HG03103 (cell line): ENCODE measurements at regions not wholly inside any gene's neighbourhood (a gene's known extent, or its start where the extent isn't known, plus 50 kb on each side); places are given as distances from the start of the nearest gene placed in this dataset.

ENCODE experiments used
- ATAC-seq: cut with Tn5 transposase; IDR thresholded peaks from one replicate; pipeline ENCODE4 v1.9.1; 2021; ENCODE audit warnings: low read depth; ENCODE audit not compliant: unreplicated experiment

DNA sequence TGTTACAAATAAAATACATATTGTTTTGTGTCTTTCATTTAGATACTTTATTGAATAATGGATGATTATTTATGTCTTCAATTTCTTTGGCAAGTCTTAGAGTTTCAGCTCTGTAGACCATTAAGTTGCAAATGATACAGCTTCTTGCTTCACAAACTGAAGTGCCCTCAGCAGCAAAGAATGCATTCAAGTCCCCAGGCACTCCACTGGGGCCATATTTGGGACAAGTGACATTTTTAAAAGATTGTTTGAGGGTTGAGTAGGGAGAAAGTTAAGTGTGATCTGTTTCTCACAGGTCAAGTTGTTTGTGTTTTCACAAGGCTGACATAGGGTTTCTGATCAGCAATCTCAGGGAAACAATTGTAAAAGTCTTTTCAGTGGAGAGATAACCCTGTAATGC lies 400.7 kb downstream of the PLA2G4A start:
- ATAC-seq = no peak

DNA sequence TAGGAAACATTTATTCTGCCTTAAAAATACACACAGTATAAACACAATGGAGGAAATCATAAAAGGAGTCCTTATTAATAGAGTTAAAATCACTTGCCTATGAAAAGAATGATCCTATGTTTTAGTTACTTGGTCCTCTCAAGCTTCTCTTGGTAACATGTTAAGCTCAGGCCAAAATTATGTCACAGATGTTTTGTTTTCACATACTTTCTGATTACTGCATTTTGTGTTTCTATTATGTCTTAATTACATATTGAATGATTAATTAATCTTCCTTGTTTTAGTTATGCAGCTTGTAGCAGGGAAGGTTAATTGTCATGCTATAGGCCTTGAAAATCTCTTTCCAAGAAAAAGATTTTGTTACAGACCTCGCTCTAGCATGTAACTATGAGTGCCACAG lies 406.0 kb downstream of the PLA2G4A start:
- no peak for ATAC-seq

DNA sequence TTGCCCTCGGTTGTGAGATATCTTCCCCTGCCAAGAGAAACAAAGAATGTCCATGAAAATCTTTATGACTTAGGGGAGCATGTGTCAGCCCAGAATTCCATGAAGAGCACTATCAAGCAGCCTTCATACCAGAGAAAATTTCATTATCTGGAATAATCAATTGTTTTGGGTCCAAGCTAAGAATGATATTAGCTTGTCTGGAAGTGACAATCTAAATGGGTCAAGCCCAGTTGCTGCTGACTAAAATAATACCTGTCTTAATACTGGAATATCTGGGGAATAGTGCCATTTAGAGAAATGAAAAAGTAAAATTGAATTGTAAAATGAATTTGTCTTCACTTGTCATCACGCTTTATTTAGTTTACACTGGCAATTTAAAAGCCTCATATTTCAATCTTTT lies 407.4 kb downstream of the PLA2G4A start:
- no peak for ATAC-seq

DNA sequence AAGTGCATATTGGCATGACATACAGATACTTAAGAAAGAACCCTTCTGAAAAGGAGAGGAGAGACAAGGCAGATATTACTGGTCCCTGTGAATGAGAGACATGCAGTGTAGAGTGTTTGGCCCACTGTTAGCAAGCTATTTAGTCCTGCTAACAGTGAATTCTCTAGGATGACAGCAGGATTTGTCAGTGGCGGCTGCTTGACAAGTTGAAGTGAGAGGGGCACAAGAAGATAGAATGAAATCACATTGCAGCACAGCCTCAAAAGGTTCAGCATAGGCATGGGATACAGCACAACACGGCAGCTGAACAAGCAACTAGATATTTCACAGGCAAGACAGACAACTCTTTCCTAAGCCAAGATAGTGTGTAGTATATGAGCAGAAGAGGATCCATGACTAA lies 407.9 kb downstream of the PLA2G4A start:
- ATAC-seq = no peak

DNA sequence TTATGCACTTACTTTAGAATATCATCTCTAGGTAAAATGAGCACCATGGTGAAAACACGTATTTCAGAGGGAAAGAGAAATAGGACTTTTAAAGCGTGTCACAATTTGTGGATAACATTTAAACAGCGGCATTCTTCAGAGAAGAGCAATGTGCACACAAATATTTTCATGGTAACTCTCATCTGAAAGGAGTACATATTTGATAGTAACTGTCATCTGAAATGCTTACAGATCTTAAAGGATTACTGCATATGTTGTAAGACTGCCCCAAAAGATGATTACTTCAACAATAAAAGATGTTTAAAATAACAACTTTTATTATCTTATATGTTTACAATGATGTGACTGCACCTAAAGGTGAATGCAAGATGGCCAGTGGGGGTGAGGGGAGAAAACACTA lies 408.8 kb downstream of the PLA2G4A start:
- no peak for ATAC-seq

DNA sequence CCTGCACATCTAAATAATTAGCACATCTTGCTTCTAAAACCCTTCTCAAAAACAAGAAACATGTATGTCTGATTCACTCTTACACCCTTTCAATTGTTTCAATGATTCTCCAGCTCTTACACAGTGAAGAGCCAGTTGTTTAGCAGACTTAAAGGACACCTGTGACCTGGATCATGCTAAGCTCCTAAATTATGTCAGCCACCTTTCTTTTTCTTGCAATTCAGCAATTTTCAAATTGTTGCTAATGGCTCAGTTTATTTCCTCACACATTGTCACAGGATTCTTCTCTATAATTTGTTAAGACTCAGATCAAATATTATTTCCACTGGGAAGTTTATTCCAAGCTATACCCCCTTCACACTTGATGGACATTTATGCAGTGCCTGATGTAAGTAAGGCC lies 413.2 kb downstream of the PLA2G4A start:
- ATAC-seq = no peak

DNA sequence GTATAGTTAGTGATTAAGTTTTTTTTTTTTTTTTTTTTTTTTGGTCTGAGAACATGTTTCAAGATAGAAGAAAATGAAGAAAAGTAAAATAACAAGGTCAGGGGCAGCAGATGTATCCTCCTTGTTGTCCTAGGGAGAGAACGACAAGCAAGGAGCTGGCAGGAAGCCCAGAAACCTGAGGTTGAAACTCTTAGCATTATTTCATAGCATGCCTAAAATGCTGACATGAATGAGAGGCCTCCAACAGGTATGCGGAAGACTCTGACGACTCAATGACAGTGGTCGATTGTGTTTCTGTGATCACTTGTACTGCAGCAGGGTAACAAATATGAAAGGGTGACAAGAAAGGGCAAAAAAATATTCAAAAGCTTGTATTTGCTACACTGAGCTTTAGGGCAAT lies 415.9 kb downstream of the PLA2G4A start:
- ATAC-seq = no peak

DNA sequence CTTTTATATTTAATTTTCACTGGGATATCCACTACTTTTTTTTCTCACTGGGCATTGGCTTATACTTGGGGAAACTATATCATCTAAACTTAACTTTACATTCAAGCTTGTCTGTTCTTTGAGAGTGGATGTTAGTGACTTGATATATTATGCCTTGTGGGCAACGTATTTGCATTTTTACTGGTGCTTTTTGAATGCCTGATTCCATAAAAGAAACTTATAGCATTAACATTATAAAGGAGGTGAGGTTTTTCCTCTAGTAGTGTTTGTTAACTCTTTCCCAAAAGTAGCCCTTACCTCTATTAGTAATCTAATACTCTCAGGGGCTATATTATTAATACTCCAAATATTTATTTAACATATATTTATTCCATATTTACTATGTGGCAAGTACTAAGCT lies 416.5 kb downstream of the PLA2G4A start:
- ATAC-seq = no peak

DNA sequence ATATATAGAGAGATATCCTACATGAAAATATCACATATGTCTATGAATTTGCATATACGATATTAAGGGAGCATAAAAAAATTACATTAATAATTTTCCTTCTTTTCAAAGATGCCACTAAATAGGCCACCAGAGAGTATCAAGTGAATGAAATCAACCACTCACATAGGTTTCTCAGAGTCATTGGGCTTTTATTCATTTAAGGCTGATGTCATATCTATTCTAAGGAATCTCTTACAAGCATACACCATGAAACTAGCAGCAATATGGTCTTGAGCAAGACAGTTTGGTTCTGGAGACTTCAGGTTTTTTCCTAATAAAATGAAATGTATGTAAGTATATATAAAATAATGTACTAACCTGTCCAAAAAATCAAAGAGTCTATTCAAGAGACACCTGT lies 420.4 kb downstream of the PLA2G4A start:
- no peak for ATAC-seq

DNA sequence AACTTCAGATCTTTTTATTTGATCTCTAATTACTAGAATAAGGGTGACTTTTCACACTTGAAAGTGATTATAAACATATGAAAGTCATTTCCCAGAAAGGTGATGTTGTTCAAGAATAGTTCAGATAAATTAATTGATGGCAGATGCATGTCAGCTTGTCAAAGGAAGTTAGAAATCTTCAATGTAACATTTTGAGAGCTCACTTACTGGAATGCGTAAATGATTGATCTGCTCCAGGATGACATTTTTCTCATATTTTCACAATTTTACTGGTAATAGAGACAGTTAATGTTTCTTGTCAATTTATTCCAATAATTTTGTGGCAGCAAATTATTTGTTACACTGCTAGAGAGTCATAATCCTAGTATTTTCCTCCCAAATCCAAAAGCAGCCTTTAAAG lies 424.2 kb downstream of the PLA2G4A start:
- no peak for ATAC-seq

DNA sequence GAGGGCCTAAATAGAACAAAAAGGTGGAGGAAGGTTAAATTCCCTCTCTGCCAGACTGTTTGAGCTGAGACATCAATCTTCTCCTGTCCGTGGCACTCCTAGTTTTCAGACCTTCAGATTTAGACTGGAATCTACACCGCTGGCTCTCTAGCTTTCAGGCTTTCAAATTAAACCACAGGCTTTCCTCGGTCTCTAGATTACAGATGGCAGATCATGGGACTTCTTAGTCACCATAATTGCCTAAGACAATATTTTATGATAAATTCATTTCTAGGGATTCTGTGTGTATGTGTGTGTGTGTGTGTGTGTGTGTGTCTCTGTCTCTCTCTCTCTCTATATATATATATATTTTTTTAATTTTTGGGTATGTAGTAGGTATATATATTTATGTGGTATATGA lies 428.7 kb downstream of the PLA2G4A start:
- no peak for ATAC-seq

DNA sequence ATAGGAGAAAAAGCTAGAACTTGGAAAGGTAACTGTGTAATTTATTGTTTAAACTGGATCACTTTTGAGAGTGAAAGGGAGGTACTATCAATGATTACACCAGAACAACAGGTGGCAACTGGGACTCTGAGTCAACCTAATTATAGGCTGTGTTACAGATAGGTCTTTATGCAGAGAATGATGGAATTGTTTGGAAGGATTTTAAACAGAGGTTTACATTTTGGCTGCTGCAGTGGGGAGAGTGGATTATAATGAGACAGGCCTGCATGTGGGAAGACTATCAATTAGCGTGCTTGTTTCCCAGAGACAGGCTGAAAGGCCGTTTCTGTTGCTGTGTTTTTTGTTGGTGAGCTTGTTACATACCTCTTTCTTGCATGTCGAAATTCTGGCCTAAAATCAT lies 432.9 kb downstream of the PLA2G4A start:
- no peak for ATAC-seq

DNA sequence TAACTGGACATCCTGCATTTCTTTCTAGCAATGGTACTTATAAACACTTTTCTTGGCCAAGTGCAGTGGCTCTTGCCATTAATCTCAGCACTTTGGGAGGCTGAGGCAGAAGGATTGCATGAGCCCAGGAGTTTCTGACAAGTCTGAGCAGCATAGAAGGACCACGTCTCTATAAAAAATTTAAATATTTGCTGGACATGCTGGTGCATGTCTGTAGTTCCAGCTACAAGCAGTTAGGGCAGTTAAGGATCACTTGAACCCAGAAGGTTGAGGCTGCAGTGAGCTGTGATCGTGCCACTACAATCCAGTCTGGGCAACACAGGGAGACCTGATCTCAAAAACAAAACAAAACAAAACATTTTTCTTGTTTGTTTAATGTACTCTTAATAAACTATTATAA lies 434.0 kb downstream of the PLA2G4A start:
- no peak for ATAC-seq

DNA sequence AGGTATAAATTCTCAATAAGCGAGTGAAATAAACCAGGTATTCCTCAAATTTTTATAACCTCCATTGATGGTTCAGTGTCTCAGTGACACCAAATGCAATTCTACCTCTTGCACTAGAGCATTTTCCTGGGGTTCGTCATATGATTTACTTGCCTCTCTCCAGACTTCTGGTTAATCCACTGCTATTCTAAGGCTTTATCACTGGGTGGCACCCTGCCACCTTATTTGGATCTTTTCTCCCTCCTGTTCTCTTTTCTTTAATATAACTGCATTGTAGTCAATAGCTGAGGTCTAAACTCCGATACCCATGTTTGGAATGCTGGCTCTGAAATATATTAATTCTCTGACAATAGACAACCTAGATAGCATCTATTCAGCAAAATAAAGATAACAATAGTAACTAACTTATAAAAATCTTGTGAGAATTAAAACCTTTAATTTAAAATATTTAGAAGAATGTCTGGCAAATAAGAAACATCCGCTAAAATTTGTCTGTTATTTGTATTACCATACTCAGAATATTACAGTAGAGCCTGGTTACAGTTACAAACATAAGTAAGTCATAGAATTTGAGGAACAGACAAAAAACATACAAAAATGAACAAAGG lies 436.4 kb downstream of the PLA2G4A start:
- no peak for ATAC-seq

DNA sequence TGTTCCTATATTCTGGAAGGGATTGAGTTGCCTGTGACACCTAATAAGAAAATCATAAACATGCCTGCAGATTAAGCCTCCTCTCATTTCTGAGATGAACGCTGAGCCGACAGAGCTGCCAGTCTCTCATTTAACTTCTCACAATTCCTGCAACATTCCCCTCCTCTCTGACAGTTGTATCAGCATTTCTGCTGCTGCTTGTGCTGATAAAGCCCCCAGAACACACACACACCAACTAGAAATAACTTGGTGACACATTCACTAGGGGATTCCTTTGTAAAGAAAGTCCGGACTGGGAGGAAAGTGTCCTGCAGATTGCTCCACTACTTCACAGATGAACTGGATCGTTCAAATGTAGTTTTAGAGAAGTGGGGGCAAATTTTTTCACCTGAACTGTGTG lies 437.3 kb downstream of the PLA2G4A start:
- no peak for ATAC-seq

DNA sequence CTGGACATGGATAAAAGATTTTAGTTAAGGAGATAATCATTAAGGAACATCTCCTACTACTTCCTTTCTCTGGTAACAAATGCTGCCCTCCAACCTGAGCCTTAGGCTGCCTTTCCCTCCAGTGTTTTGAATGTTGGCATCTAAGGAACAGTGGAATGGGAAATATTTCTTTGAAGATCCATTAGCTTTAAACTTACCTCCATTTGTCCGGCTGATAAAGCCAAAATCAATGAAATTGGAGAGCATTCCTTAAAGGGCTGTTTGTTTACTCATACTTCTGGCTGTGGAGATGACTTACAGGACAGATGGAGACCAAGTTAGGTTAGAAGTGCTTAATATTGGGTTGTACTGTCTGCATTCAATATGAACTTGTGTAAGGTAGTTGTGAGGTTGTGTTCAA lies 439.1 kb downstream of the PLA2G4A start:
- ATAC-seq = no peak

DNA sequence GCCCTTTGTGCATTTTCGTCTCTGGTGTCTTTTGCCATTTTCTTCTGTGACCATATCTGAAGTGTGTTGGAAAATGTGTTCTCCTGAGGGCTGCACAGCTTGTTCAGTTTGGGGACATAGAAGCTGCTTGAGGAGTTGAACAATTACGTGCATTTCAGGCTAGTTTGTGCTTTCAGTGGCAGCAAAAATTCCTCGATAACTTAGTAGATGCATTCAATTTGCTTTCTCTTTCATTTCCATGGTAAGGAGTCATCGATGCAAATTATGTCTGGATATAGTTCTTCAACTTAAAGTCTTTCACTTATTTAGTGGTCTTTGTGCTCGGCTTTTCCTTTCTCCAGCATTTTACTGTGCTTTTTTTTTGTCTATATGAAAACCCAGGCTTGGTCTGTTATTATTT lies 441.5 kb downstream of the PLA2G4A start:
- ATAC-seq = no peak

DNA sequence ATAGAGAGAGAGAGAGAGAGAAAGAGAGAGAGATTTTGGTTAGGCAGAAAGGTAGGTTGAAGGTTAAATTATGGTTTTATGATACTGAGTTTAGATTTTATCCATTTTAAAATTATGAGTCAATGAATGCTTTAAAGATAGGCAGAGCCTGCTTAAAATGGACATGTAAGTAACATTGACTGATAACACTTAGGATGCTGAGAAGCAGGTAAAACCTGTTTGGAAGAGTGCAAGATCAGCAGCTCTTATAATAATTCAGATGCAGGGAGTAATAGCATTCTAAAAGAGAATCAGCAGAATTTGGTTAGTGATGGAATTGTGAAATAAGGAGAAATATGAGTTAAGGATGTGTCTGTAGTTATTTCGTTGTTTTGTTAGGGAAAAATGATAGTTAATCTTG lies 446.6 kb downstream of the PLA2G4A start:
- ATAC-seq = no peak

DNA sequence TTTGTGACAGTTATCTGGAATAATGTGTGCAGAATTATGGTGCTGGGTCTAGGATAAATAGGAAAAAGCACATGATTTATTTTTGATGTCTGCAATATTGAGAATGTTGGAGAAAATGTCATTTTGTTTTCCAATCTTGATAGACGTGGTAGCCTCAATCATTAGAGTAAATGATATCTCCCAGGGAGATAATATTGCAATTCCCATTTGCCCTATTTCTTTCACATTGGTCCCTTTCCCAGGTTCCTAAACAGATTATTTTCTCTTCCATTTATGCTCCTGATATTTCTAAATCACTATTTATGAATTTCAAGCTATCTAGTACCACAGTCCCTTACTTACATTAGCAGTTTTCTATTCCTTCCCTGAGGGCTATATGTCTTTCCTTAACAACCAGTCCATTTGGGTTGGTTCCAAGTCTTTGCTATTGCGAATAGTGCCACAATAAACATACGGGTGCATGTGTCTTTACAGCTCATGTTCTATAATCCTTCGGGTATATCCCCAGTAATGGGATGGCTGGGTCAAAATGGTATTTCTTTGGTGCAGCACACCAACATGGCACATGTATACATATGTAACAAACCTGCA lies 447.3 kb downstream of the PLA2G4A start:
- no peak for ATAC-seq

DNA sequence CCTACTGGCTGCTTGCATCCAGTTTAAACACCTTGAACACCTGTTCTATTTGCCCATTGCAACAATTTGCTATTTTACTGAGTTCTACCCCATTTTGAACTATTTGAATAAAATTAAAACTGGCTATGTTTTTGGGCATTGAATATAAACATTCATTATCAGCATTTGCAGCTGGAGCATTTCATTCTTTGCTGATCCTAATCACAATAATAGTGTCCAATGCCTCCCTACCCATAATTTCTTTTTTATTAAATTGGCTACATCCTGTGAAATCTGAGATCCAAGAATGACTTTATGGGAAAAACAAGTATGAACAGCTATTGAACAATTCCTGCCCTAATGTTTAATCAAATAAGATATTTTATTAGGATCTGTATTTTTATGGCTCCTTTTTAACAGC lies 447.9 kb downstream of the PLA2G4A start:
- no peak for ATAC-seq

DNA sequence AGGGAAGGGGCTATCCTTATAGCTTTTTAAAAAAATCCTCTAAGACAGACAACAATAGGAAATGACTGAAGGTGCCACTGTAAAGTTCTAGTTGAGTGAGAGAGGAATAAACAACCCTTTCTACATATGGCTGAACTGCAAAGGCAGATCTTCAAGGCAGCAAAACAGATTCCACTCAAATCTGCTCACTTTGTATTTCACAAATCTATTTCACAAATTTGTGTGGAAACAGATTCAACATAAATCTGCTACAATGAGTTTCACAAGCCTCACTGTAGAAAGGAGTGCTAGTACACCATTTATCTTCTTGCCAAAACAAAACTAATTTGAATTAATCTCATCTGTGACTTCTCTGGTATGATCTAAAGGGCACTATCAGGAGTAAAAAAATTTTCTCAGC lies 451.3 kb downstream of the PLA2G4A start:
- no peak for ATAC-seq

DNA sequence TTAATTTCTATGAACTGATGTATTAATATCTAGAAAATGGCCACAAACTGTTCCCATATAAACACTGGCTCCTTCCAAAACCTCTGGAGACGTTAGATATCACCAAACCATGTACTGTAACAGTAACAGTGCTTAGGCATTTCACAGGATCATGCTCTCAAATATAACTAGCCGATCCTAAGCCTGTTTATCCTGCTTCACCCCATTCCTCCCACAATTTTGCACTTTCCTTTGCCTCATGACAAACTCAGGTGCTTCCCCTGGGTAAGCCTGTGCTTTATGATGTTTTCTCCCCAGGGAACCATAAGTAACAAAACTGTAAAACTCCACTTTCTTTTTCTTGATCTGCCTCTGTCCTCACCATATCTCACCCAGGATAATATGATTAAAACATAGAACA lies 452.3 kb downstream of the PLA2G4A start:
- no peak for ATAC-seq

DNA sequence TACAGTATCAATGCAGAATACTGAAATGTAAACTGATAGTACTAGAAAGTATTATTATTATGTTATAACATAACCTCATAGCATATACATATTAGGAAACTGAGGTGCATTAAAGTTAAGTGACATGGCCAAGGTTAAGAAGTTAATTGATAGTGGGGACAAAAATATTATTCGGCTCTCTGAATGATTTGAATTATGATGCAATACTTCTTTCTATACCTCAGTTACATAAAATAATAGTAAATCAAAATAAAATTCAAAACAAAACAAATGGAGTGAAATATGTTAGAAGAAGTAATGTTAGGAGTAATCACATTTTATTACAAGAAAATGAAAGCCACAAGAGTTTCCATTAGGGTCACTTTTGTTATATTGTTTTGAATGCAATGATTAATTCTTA lies 455.2 kb downstream of the PLA2G4A start:
- ATAC-seq = no peak
